HG03439 (cell line): ENCODE measurements at regions not wholly inside any gene's neighbourhood (a gene's known extent, or its start where the extent isn't known, plus 50 kb on each side); places are given as distances from the start of the nearest gene placed in this dataset.

Experiments used
- ATAC-seq: cut with Tn5 transposase; IDR thresholded peaks from one replicate; pipeline ENCODE4 v1.9.1; 2021; ENCODE audit warnings: mild to moderate bottlenecking, moderate library complexity; ENCODE audit not compliant: unreplicated experiment

- ATAC-seq: peak; percentile 49
These were observed 89.2 kb upstream of the CXCR4 start for GRCh38 chr2:136207030-136207623.

GRCh38 chr2:136206613-136207012, 88.7 kb upstream of the CXCR4 start:
- peak; percentile 97 for ATAC-seq

- ATAC-seq: no peak
These were observed 87.7 kb upstream of the CXCR4 start for GRCh38 chr2:136205615-136206014.

GRCh38 chr2:136204971-136205370, 87.0 kb upstream of the CXCR4 start:
- ATAC-seq: no peak

- ATAC-seq: no peak
These were observed 77.3 kb upstream of the CXCR4 start for GRCh38 chr2:136195226-136195625.

GRCh38 chr2:136191041-136191440, 73.1 kb upstream of the CXCR4 start:
- no peak for ATAC-seq

GRCh38 chr2:136189221-136189782, 71.4 kb upstream of the CXCR4 start:
- ATAC-seq: no peak

GRCh38 chr2:136188086-136188485, 70.1 kb upstream of the CXCR4 start:
- no peak for ATAC-seq

GRCh38 chr2:136185981-136186776, 68.2 kb upstream of the CXCR4 start:
- ATAC-seq: no peak

- ATAC-seq: no peak
These were observed 65.1 kb upstream of the CXCR4 start for GRCh38 chr2:136183097-136183496.

GRCh38 chr2:136182315-136182714, 64.4 kb upstream of the CXCR4 start:
- ATAC-seq: no peak

GRCh38 chr2:136179602-136179975, 61.6 kb upstream of the CXCR4 start:
- ATAC-seq: no peak

GRCh38 chr2:136178941-136179601, 61.1 kb upstream of the CXCR4 start:
- no peak for ATAC-seq

- no peak for ATAC-seq
These were observed 57.9 kb upstream of the CXCR4 start for GRCh38 chr2:136175868-136176267.

- no peak for ATAC-seq
These were observed 57.5 kb upstream of the CXCR4 start for GRCh38 chr2:136175466-136175865.

GRCh38 chr2:136173126-136173525, 55.2 kb upstream of the CXCR4 start:
- no peak for ATAC-seq

GRCh38 chr2:136171223-136171622, 53.3 kb upstream of the CXCR4 start:
- ATAC-seq: no peak

- no peak for ATAC-seq
These were observed 50.8 kb upstream of the CXCR4 start for GRCh38 chr2:136168720-136169119.

- no peak for ATAC-seq
These were observed 49.9 kb upstream of the CXCR4 start for GRCh38 chr2:136167721-136168475.
